HG02759 (cell line): ENCODE measurements at regions not wholly inside any gene's neighbourhood (a gene's known extent, or its start where the extent isn't known, plus 50 kb on each side); places are given as distances from the start of the nearest gene placed in this dataset.
"Not testable (repeated sequence)": the region's sequence is repeated elsewhere in the genome, so short reads cannot be mapped to it uniquely, and the experiment has no call there.

Source experiments
- ATAC-seq: cut with Tn5 transposase; IDR thresholded peaks from one replicate; pipeline ENCODE4 v1.9.1; 2021; ENCODE audit warnings: mild to moderate bottlenecking, moderate library complexity; ENCODE audit not compliant: unreplicated experiment

- no peak for ATAC-seq
These were observed 113.1 kb downstream of the CDCA7 start for GRCh38 chr2:173467751-173468150.

DNA sequence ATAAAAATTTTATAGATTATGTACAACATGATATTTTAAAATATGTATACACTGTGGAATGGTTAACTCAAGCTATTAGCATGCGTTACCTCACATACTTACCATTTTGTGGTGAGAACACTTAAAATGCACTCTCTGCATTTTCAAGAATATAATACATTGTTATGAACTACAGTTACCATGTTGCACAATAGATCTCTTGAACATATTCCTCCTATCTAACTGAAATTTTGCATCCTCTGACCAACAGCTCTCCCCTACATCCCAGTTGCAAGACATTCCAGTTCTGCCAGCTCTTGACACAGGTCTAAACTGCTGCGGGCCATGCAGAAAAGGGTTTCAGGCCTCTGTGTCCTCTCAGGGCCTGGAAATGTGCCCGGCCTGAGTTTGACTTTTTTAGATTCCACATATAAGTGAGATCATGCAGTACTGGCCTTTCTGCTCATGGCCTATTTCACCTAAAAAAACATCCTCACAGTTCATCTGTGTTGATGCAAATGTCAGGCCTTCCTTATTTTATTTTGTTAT lies 113.7 kb downstream of the CDCA7 start:
- ATAC-seq: no peak

DNA sequence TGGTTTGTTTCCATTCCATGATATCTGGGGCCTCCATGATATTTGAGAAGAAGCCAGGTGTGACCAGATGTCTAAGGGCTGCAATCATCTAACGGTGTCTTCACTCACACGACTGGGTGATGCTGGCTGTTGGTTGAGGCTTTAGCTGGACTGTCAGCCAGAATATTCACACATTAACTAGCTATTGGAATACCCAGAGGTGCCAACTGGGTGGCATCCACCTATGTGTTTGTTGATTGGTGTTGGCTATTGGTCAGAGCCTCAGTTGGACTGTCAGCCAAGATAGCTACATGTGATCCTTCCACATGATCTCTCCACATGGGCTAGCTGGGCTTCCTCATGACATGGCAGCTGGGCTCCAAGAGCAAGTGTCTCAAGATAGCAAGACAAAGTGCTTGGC lies 117.4 kb downstream of the CDCA7 start:
- no peak for ATAC-seq

- ATAC-seq: no peak
These were observed 128.5 kb downstream of the CDCA7 start for GRCh38 chr2:173483137-173483536.

- no peak for ATAC-seq
These were observed 134.2 kb downstream of the CDCA7 start for GRCh38 chr2:173488861-173489260.

DNA sequence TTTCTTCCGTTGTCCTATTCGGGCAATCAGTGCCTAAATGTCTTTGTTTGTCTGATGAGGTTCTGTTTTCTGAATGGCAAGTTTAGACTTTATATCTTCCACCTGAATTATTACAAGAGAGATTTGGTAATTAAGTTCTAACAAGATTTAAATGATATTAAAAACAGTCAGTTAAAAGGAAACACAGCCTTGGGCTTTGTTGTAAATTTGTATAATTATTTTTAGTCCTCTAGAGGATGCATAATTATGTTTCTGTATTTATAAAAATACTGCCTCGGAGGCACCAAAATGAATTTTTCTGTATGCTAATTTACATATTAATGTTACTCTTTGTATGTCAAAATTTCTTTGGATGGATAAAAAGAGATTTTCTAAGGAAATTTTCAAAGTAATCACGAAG lies 136.7 kb downstream of the CDCA7 start:
- ATAC-seq: no peak

- no peak for ATAC-seq
These were observed 139.2 kb downstream of the CDCA7 start for GRCh38 chr2:173493874-173494273.

DNA sequence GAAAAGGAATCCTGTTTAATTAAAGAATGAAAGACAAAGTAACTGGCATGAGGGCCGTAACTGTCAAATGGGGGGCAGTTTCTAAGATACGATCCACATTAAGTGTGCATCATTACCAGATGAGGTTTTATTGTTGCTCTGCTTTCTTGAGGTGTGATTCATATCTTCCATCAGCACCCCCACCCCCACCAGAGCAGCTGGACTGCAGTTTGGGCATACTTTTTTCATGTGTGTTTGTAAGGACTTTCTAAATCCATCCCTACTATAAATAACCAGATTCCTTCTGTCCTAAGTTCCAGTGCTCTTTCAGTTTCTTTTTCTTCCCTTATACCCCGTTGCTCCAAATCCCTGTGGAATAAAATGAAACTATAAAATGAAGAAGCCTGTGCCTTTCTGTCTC lies 142.1 kb downstream of the CDCA7 start:
- no peak for ATAC-seq

- no peak for ATAC-seq
These were observed 146.3 kb downstream of the CDCA7 start for GRCh38 chr2:173500953-173501352.

DNA sequence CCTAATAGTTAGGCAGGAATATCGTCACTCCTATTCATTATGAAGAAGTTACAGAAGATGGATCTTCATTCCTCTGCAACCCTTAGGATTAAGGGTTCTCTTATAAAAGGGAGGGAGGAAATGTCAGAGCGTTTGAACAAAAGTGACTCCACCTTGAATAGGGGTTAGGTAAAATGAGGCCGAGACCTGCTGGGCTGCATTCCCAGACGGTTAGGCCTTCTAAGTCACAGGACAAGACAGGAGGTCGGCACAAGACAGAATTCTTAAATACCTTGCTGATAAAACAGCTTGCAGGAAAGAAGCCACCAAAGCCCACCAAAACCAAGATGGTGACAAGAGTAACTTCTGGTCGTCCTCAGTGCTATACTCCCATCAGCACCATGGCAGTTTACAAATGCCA lies 147.6 kb downstream of the CDCA7 start:
- no peak for ATAC-seq

- ATAC-seq: no peak
These were observed 156.7 kb downstream of the CDCA7 start for GRCh38 chr2:173511357-173511756.

GRCh38 chr2:173511942-173512341 lies 157.3 kb downstream of the CDCA7 start:
- no peak for ATAC-seq

GRCh38 chr2:173513107-173513727 lies 158.5 kb downstream of the CDCA7 start:
- ATAC-seq: no peak

- no peak for ATAC-seq
These were observed 166.2 kb downstream of the CDCA7 start for GRCh38 chr2:173520918-173521317.

DNA sequence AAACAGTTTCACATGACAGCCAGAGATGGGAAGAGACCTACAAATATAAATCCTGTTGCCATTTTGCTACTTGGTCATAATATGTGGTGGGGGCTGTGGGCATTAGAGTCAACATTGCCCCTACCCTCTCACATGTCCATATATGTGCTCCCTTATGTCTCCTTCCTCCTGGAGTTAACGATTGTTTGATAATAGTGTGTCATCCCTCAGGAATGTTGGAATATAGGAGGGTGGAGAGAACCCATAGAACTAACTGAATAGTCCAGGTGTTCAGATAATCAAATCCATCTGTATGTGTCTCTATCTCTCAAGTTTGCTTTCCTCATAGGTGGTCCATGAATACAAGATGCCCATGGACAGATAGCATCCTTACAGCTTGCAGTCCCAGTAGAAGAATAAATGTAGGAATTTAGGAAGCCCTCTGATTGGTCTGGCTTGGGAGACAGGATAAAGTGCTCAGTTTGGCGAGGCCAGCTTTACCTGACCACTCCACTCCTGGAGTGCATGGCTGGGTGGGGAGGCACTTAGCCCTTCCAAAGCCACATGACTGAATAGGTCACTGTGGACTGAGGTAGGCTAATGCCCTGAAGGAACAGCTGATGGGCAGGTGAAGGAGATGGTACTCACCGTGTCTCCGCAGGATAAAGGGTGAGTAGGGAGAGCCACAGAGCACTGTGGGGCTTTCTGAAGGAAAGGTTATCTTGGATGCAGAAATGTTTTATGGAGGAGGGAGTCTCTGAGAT lies 166.9 kb downstream of the CDCA7 start:
- no peak for ATAC-seq

DNA sequence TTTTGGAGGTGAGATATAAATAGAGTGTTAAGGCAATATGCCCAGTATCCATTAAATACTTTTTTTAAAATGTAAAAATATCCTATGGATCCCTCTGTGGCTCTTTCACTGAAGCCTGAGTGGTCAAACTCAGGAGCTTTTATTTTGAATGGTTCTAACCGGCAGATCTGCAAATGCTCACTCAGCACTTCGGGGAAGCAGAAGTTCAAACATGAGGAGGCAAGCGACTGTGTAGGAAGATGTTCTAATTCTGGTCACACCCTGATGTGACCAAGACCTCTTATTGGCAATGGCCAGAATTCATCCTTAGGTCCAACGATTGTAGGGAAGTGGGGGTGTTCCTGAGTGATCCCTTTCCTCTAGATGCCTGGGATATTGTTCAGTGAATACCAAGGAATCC lies 168.8 kb downstream of the CDCA7 start:
- no peak for ATAC-seq

- no peak for ATAC-seq
These were observed 169.7 kb downstream of the CDCA7 start for GRCh38 chr2:173524256-173524955.

DNA sequence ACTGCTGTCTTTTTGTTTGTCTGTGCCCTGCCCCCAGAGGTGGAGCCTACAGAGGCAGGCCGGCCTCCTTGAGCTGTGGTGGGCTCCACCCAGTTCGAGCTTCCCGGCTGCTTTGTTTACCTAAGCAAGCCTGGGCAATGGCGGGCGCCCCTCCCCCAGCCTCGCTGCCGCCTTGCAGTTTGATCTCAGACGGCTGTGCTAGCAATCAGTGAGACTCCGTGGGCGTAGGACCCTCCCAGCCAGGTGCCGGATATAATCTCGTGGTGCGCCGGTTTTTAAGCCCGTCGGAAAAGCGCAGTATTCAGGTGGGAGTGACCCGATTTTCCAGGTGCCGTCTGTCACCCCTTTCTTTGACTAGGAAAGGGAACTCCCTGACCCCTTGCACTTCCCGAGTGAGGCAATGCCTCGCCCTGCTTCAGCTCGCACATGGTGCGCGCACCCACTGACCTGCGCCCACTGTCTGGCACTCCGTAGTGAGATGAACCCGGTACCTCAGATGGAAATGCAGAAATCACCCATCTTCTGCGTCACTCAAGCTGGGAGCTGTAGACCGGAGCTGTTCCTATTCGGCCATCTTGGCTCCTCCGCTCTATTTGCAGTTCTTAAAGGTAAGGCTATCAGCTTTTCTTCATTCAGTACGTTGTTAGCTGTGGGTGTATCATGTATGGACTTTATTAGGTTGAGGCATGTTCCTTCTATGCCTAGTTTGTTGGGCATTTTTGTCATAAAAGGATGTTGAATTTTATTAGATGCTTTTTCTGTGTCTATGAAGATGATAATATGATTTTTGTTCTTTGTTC lies 178.3 kb downstream of the CDCA7 start:
- ATAC-seq: not testable (repeated sequence)

DNA sequence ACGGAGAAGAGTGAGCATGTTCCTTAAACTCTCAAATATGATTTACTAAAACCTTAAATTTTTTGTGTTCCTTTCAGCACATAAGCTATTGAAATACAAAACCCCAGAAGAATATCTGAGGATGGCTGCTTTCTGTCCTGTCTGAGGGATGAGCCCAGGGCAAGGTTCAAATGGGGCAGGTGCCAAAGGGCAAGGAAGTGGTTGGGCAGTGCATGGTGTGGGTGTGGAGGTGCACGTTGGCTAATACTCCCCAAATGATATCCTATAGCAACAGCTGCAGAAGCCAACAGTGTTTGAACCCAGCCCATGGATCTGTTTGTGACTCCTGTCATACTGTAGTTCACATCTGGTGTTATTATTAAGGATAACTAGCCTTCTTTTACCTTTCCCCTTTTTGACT lies 183.0 kb downstream of the CDCA7 start:
- ATAC-seq: no peak

DNA sequence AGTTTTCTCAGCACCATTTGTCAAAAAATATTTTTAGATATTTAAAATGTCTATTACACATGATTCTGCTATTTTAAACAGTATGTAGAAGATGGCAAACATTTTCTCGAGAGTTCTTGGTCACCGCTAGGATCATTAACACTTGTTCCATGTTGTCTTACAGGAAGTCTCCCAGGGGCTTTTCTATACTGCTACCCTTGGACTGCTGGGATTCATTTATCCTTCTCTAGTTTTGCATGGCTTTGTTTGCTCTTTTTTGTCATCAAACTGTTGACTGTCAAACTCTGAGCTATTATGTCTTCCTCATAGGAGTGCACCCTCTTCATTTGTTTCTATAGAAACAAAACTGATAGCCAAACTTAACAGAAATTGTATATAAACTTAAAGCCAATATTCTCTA lies 184.9 kb downstream of the CDCA7 start:
- ATAC-seq: no peak
